Upper lobe of left lung (tissue), 6 donors: ENCODE measurements at regions not wholly inside any gene's neighbourhood (a gene's known extent, or its start where the extent isn't known, plus 50 kb on each side); places are given as distances from the start of the nearest gene placed in this dataset.

Experiments
- ATAC-seq, 2 donors: fragments of 200-7000 bp; cut with Tn5 transposase; one replicate each; pipeline ENCODE4 v1.9.1; 2022; ENCODE audit warnings: mild to moderate bottlenecking in 2 of 2, moderate library complexity in 2 of 2; ENCODE audit not compliant: low FRiP score in 2 of 2
- DNase-seq, 2 donors: peaks; one replicate each; pipeline ENCODE4 v3.0.0-alpha.2; 2019 to 2020
- H3K27ac ChIP-seq, 4 donors: fragments of 200-600 bp; sonication (generic); one replicate each; pipeline ENCODE4 v1.5.1; 2016 to 2019
- H3K27me3 ChIP-seq, 4 donors: fragments of 200-600 bp; sonication (generic); one replicate each; pipeline ENCODE4 v1.5.1; 2017 to 2019
- H3K36me3 ChIP-seq, 4 donors: fragments of 200-600 bp; sonication (generic); one replicate each; pipeline ENCODE4 v1.5.1; 2016 to 2019
- H3K4me1 ChIP-seq, 4 donors: fragments of 200-600 bp; sonication (generic); one replicate each; pipeline ENCODE4 v1.5.1; 2018 to 2019
- H3K4me3 ChIP-seq, 4 donors: fragments of 200-600 bp; sonication (generic); one replicate each; pipeline ENCODE4 v1.5.1; 2017 to 2019; ENCODE audit warnings: mild to moderate bottlenecking in 2 of 4, moderate library complexity in 1 of 4
- H3K9me3 ChIP-seq, 4 donors: fragments of 200-600 bp; sonication (generic); one replicate each; pipeline ENCODE4 v1.5.1; 2018 to 2019
- EP300 ChIP-seq, 4 donors: sonication (generic); formaldehyde crosslinking; IDR thresholded peaks; one replicate each; pipeline ENCODE4 v1.5.1; 2017; ENCODE audit warnings: antibody characterized with exemption in 4 of 4, control low read depth in 2 of 4
- POLR2A ChIP-seq, 4 donors: fragments of 450-650 bp; IDR thresholded peaks; one replicate each; pipeline ENCODE4 v1.5.1; 2016 to 2017; ENCODE audit warnings: antibody characterized with exemption in 4 of 4, mild to moderate bottlenecking in 2 of 4
- POLR2AphosphoS5 ChIP-seq, 2 donors: sonication (generic); formaldehyde crosslinking; IDR thresholded peaks; one replicate each; pipeline ENCODE4 v1.5.1; 2017; ENCODE audit warnings: antibody characterized with exemption in 2 of 2
- WGBS, 2 donors: methylation state at CpG; one replicate each; pipeline ENCODE4 v1.1.5; 2017 to 2018; 5-methylcytosine and 5-hydroxymethylcytosine counted together
- TF ChIP-seq, protein P1 (sequence below), 6 experiments: fragments of 450-650 bp in 4 of 6; fragments of 200-600 bp in 2 of 6; sonication (generic) in 2 of 6; IDR thresholded peaks; one replicate each; pipeline ENCODE4 v1.5.1; 2016 to 2019; ENCODE audit warnings: antibody characterized with exemption in 6 of 6
- donor health status: DM: no; HTN: no; CAD: no; lungs with moderate emphysema.
- donor health status: DM: no; HTN: yes; CAD: no; lungs with severe emphysema.

DNA sequence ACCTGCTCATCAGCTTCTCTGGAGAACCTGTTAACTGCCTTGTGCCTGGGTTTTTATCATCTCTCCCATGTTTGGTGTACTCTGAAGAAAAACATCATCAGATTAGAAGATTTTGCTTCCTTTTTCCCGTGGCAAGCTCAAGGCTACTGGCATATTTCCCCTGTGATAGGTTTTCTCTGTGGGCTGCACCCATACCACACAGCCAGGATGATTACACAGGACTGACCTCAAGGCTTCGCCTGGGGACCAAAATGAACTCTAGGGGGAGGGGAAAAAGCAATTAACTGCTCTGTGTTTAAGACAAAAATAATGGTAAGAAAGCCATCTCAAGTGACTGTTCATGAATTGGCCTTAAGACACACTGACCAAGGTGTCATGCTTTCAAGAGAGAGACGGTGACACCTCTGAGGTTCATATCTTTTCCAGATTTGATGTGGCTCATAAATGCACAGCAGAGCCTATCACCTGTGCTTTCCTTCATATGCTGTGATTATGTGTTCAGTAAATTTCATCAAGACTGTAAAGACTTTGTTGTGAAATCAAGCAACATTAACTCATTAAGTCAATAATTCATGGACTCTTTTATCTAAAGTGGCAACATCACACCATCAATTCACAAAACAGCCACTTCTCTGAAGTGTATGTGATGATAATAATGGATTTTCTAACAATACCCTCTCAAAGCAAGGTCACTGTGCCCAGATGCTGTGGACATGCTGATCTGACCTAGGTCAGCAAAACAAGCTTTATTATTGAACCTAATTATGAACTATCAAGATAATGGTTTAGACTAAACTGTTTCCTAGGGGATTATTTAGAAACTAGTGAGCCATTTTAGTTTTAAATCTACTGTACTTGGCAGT lies 427.9 kb downstream of the WDR72 start:
- Histone ChIP-seq H3K27ac (no peak overlapping the region), H3K9me3 (no peaks in the 10 kb centered on the region), H3K4me3 (no peak overlapping the region), H3K4me1 (no peaks in the 10 kb centered on the region), H3K27me3 (no peaks in the 10 kb centered on the region), H3K36me3 (no peaks in the 10 kb centered on the region)
- WGBS, 2 donors = 60 to 65% methylated on average over 3 of the region's 3 CpGs
- DNase-seq (no peak), ATAC-seq (no peak)
- TF ChIP-seq POLR2AphosphoS5 (IDR thresholded peaks at IDR 0.05) = no peak
- TF ChIP-seq POLR2A (IDR thresholded peaks at IDR 0.05) = no peak
- no peak for TF ChIP-seq EP300 (IDR thresholded peaks at IDR 0.05)
- TF ChIP-seq, protein P1, sequence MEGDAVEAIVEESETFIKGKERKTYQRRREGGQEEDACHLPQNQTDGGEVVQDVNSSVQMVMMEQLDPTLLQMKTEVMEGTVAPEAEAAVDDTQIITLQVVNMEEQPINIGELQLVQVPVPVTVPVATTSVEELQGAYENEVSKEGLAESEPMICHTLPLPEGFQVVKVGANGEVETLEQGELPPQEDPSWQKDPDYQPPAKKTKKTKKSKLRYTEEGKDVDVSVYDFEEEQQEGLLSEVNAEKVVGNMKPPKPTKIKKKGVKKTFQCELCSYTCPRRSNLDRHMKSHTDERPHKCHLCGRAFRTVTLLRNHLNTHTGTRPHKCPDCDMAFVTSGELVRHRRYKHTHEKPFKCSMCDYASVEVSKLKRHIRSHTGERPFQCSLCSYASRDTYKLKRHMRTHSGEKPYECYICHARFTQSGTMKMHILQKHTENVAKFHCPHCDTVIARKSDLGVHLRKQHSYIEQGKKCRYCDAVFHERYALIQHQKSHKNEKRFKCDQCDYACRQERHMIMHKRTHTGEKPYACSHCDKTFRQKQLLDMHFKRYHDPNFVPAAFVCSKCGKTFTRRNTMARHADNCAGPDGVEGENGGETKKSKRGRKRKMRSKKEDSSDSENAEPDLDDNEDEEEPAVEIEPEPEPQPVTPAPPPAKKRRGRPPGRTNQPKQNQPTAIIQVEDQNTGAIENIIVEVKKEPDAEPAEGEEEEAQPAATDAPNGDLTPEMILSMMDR (IDR thresholded peaks at IDR 0.05) = no peak

DNA sequence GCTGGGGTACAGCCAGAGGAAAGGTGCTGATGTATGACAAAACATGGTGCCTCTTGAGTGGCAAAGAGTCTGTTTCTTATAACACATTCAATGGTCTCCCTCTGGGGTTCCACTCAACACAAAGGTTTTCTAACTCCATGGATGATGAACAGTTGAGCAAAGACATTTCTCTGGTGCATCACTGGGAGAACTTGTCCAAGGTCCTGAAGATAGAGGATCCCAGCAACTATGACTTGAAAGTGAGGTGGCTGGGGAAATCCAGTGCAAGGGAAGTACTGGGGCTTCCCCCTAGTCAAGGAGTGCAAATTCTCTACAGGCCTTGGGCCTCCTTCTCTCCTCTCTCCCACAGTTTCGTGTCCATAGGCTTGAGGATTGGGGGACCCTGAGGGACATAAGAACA lies 431.1 kb downstream of the WDR72 start:
- Histone ChIP-seq H3K4me1 (no peaks in the 10 kb centered on the region), H3K4me3 (no peak overlapping the region), H3K27me3 (no peaks in the 10 kb centered on the region), H3K9me3 (no peaks in the 10 kb centered on the region), H3K27ac (no peak overlapping the region), H3K36me3 (no peaks in the 10 kb centered on the region)
- WGBS, 2 donors = 44 to 67% methylated on average over 1 of the region's 1 CpG
- DNase-seq (no peak), ATAC-seq (no peak)
- TF ChIP-seq, protein P1 (IDR thresholded peaks at IDR 0.05) = no peak
- TF ChIP-seq EP300 (IDR thresholded peaks at IDR 0.05) = no peak
- TF ChIP-seq POLR2A (IDR thresholded peaks at IDR 0.05) = no peak
- TF ChIP-seq POLR2AphosphoS5 (IDR thresholded peaks at IDR 0.05) = no peak

DNA sequence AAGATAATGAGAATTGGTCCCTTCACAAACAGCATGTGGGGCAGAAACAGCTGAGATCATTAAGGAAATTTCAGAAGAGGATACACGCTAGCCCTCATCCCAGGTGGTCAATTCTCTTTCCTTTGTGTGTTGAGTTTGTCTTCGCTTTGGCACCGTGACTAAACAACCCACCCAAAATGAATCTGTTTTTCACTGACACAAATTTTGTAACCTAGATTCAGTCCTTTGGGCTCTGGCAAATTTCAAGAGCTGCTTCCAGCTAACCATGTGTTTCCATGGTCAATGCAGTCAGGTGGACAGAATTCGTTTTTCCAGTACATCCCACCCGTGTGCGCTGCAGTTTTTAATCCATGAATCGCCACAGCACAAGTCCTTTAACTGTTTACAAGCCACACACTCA lies 435.4 kb downstream of the WDR72 start:
- 75 to 77% methylated on average over 7 of the region's 7 CpGs for WGBS, 2 donors
- Histone ChIP-seq H3K27ac (no peak overlapping the region), H3K4me1 (no peaks in the 10 kb centered on the region), H3K4me3 (no peak overlapping the region), H3K9me3 (no peaks in the 10 kb centered on the region), H3K27me3 (no peaks in the 10 kb centered on the region), H3K36me3 (no peaks in the 10 kb centered on the region)
- DNase-seq (no peak), ATAC-seq (no peak)
- TF ChIP-seq, protein P1 (IDR thresholded peaks at IDR 0.05) = no peak
- TF ChIP-seq POLR2AphosphoS5 (IDR thresholded peaks at IDR 0.05) (no peak), POLR2A (IDR thresholded peaks at IDR 0.05) (no peak), EP300 (IDR thresholded peaks at IDR 0.05) (no peak)

DNA sequence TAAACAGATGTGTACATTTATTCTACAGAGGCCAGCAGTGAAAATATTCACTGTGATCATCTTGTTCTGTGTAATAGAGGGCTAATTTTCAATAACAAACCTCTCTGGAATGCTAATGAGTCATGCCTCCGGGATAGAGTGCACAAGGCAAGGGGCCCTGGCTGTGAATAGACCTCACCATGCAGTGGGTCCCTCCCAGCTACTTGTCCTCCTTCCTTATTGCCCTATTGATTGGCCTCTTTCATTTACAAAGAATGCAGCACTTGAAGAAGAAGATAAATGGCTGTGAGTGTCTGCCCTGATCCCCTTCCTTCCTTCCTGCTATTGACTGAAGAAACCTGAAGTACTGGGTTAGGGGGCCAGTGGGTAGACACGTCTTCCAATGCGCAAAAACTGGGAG lies 436.3 kb downstream of the WDR72 start:
- 33 to 36% methylated on average over 3 of the region's 3 CpGs for WGBS, 2 donors
- Histone ChIP-seq H3K27me3 (no peaks in the 10 kb centered on the region), H3K4me1 (no peaks in the 10 kb centered on the region), H3K27ac (no peak overlapping the region), H3K4me3 (no peak overlapping the region), H3K9me3 (no peaks in the 10 kb centered on the region), H3K36me3 (no peaks in the 10 kb centered on the region)
- DNase-seq = no peak
- no peak for ATAC-seq
- TF ChIP-seq POLR2A (IDR thresholded peaks at IDR 0.05) (no peak), POLR2AphosphoS5 (IDR thresholded peaks at IDR 0.05) (no peak), EP300 (IDR thresholded peaks at IDR 0.05) (no peak)
- TF ChIP-seq, protein P1 (IDR thresholded peaks at IDR 0.05) = no peak

DNA sequence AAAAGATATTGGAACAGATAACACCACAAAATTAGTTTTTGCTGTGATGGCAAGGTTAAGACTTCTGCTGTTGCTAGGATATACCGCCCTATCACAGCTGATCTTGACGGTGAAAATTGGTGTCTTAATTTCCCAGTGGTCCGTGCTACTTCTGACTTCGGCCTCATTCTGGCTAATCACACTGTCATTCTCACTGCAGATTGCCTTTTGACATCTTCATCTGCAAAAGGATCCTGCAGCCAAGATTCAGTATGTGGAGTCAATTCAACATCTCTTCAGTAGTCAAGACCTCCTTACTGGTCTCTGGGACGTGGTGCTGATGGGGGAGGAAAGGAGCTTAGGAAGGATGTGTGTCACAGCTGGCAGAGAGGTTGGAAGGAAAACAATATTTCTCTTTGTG lies 438.6 kb downstream of the WDR72 start:
- no peak for TF ChIP-seq EP300 (IDR thresholded peaks at IDR 0.05)
- no peak for TF ChIP-seq POLR2A (IDR thresholded peaks at IDR 0.05)
- no peak for TF ChIP-seq POLR2AphosphoS5 (IDR thresholded peaks at IDR 0.05)
- TF ChIP-seq, protein P1 (IDR thresholded peaks at IDR 0.05) = no peak
- Histone ChIP-seq H3K27me3 (no peaks in the 10 kb centered on the region), H3K36me3 (no peaks in the 10 kb centered on the region), H3K9me3 (no peaks in the 10 kb centered on the region), H3K4me3 (no peak overlapping the region), H3K27ac (no peak overlapping the region), H3K4me1 (no peaks in the 10 kb centered on the region)
- 70 to 75% methylated on average over 5 of the region's 5 CpGs for WGBS, 2 donors
- DNase-seq (no peak), ATAC-seq (no peak)
